Colonic mucosa (tissue), 4 donors: ENCODE measurements at regions not wholly inside any gene's neighbourhood (a gene's known extent, or its start where the extent isn't known, plus 50 kb on each side); places are given as distances from the start of the nearest gene placed in this dataset.

Experiments
- DNase-seq: peaks from one replicate; pipeline ENCODE4 v3.0.0-alpha.2; 2020
- H3K27ac ChIP-seq: fragments of 200-600 bp; one replicate; pipeline ENCODE4 v1.8.0; 2021
- H3K27me3 ChIP-seq: fragments of 200-600 bp; one replicate; pipeline ENCODE4 v1.8.0; 2021
- H3K36me3 ChIP-seq: fragments of 200-600 bp; one replicate; pipeline ENCODE4 v1.8.0; 2021
- H3K4me1 ChIP-seq: fragments of 200-600 bp; one replicate; pipeline ENCODE4 v1.8.0; 2021; ENCODE audit warnings: mild to moderate bottlenecking
- H3K4me3 ChIP-seq: fragments of 200-600 bp; one replicate; pipeline ENCODE4 v1.8.0; 2021
- H3K9ac ChIP-seq, 2 donors: one replicate each; pipeline ENCODE4 v1.7.0; 2013; ENCODE audit warnings: control low read depth in 2 of 2, low read depth in 2 of 2, low read length in 2 of 2
- H3K9me3 ChIP-seq: fragments of 200-600 bp; one replicate; pipeline ENCODE4 v1.8.0; 2021
- intact Hi-C: fragments of 100-400 bp; cut with DNase I; formaldehyde crosslinking; loops from one replicate; pipeline ENCODE4 v1.14.1; 2022
- TF ChIP-seq, protein P1 (sequence below): fragments of 200-600 bp; IDR thresholded peaks from one replicate; pipeline ENCODE4 v1.8.0; 2022; ENCODE audit warnings: antibody characterized with exemption, mild to moderate bottlenecking
- donor health status: healthy.
- donor health status: DM: no; HTN: no; CAD: no.
- donor health status: DM: no; HTN: no; CAD: no.

DNA sequence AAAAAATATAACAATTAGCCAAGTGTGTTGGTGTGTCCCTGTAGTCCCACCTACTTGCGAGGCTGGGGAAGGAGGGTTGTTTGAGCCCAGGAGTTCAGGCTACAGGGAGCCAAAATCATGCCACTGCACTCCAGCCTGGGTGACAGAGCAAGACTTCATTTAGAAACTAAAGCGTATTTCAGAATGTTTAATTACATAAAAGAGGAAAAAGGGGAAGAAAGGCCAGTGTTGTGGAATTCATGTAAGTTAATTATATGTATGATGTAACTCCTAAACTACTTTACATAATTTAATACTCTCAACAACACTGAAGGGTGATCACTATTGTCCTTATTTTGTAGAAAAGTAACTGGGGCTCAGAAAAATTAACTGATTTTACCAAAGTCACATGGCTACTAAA is 67.2 kb upstream of the HOPX start:
- Histone ChIP-seq H3K27me3 (no peaks in the 10 kb centered on the region), H3K9ac (no peak overlapping the region), H3K9me3 (no peaks in the 10 kb centered on the region), H3K4me3 (no peak overlapping the region), H3K27ac (no peak overlapping the region), H3K4me1 (peaks cover 6% of the 10 kb centered on the region), H3K36me3 (no peaks in the 10 kb centered on the region)
- intact Hi-C loops = no loop called here
- TF ChIP-seq, protein P1, sequence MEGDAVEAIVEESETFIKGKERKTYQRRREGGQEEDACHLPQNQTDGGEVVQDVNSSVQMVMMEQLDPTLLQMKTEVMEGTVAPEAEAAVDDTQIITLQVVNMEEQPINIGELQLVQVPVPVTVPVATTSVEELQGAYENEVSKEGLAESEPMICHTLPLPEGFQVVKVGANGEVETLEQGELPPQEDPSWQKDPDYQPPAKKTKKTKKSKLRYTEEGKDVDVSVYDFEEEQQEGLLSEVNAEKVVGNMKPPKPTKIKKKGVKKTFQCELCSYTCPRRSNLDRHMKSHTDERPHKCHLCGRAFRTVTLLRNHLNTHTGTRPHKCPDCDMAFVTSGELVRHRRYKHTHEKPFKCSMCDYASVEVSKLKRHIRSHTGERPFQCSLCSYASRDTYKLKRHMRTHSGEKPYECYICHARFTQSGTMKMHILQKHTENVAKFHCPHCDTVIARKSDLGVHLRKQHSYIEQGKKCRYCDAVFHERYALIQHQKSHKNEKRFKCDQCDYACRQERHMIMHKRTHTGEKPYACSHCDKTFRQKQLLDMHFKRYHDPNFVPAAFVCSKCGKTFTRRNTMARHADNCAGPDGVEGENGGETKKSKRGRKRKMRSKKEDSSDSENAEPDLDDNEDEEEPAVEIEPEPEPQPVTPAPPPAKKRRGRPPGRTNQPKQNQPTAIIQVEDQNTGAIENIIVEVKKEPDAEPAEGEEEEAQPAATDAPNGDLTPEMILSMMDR = no peak
- DNase-seq = no peak

DNA sequence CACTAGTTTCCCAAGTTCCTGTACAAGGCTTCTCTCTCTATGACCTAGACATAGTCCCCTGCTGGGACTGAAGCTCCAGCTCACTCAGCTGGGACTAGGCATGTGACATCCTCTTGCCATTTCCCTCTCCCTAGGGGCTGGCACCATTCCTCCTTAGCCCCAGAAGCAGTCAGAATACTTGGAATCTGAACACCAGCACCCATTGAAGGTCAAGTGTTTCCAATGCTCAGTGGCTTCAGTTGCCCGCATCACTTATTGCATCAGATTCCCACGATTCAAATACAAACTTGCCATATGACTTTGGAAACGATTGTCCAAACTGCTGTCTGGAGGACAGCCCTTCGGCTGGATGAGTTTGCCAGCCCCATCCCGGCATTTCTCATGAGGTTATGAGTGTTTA is 65.5 kb upstream of the HOPX start:
- TF ChIP-seq, protein P1 = no peak
- H3K9ac ChIP-seq = no peak overlapping the region
- no peak overlapping the region for H3K4me3 ChIP-seq
- H3K9me3 ChIP-seq = no peaks in the 10 kb centered on the region
- intact Hi-C loops = no loop called here
- no peak for DNase-seq
- no peaks in the 10 kb centered on the region for H3K27me3 ChIP-seq
- H3K36me3 ChIP-seq = no peaks in the 10 kb centered on the region
- H3K27ac ChIP-seq = no peak overlapping the region
- peaks cover 6% of the 10 kb centered on the region for H3K4me1 ChIP-seq

DNA sequence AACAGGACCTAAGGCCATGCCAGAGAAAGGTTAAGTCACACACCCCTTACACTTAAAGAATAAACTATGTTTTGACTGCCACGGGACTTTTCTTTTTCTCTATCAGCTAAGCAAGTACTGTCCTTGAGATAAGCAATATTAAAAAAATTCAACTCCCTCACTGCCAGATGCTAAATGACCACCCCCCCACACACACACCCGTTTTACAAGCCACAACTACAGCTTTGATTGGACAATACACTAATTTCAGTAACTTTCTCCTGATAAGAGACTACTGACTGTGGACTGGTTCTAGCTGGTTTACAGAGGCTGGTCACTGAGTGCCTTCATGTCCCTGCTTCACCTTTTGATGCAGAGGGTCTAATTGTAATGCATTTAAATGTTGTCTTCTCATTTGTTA is 63.9 kb upstream of the HOPX start:
- no peak overlapping the region for H3K27ac ChIP-seq

DNA sequence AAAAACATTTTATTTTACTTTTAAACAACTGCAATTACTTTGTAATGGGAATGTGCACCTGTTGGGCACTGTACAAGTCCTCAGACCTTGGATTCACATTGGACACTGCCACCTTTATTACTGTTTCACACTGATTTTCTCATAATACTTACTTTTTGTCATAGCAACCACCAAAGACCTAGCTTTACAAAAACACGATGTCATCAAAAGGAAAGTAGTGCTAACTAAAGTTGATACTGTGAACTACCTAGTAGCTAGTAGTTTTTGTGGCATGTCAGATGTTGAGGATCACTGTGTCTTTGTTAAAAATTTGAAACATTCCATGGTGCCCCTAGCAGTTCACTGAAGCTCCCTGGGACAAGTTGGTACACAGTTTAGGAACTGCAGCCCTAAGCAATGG is 62.9 kb upstream of the HOPX start:
- intact Hi-C loops = no loop called here
- H3K27ac ChIP-seq = peak overlapping the region; percentile 28
- no peak for DNase-seq
- peaks cover 6% of the 10 kb centered on the region for H3K4me1 ChIP-seq
- TF ChIP-seq, protein P1 = no peak
- no peak overlapping the region for H3K4me3 ChIP-seq
- no peaks in the 10 kb centered on the region for H3K27me3 ChIP-seq
- H3K9me3 ChIP-seq = no peaks in the 10 kb centered on the region
- H3K36me3 ChIP-seq = no peaks in the 10 kb centered on the region
- no peak overlapping the region for H3K9ac ChIP-seq

More for the DNA sequence above, 63.9 kb upstream of the HOPX start:
- Histone ChIP-seq H3K4me3 (no peak overlapping the region), H3K9ac (no peak overlapping the region), H3K4me1 (peaks cover 6% of the 10 kb centered on the region), H3K9me3 (no peaks in the 10 kb centered on the region), H3K27me3 (no peaks in the 10 kb centered on the region), H3K36me3 (no peaks in the 10 kb centered on the region)
- intact Hi-C loops = no loop called here
- TF ChIP-seq, protein P1 = no peak
- peak; percentile 24 for DNase-seq

DNA sequence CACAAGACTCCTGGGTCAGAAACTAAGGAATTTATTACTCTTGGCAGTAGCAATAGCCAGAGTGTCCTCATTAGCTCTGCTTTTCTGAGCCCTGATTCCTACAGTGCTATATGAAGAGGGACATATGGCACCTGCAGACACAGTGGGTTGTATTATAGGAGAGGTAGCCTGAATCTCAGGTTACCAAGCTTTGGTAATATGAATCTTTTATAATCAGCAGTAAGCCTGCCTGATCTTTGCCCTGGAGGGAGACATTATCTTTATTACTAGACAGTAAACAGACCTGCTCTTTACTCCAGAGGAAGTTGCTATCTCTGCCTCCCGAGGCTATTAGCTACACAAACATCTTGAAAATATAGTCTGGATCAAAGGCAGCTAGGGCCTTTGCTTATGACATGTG is 62.5 kb upstream of the HOPX start:
- H3K27ac ChIP-seq = no peak overlapping the region
- no peak overlapping the region for H3K4me3 ChIP-seq
- H3K4me1 ChIP-seq = peaks cover 6% of the 10 kb centered on the region
- no peaks in the 10 kb centered on the region for H3K9me3 ChIP-seq
- no peaks in the 10 kb centered on the region for H3K36me3 ChIP-seq
- intact Hi-C loops = no loop called here
- peak; percentile 56 for DNase-seq
- TF ChIP-seq, protein P1 = no peak
- H3K9ac ChIP-seq = no peak overlapping the region
- no peaks in the 10 kb centered on the region for H3K27me3 ChIP-seq
